Astrocyte (in vitro differentiated cells and primary cell): ENCODE measurements at regions not wholly inside any gene's neighbourhood (a gene's known extent, or its start where the extent isn't known, plus 50 kb on each side); places are given as distances from the start of the nearest gene placed in this dataset.

Experiments
- DNase-seq: peaks from one replicate; pipeline ENCODE4 v3.0.0-alpha.2; 2010; ENCODE audit warnings: low read depth
- FAIRE-seq: peaks from 2 replicates; lab custom pipeline; 2011; peaks lifted over from hg19 to GRCh38; lab: Jason Lieb, UNC
- H2AFZ ChIP-seq: 2 replicates; pipeline ENCODE4 v1.6.0; 2012; ENCODE audit warnings: low read depth, low read length, inconsistent platforms
- H3K27ac ChIP-seq: 2 replicates; pipeline ENCODE4 v1.5.1; 2011; ENCODE audit warnings: low read depth, low read length, inconsistent platforms
- H3K27me3 ChIP-seq: 2 replicates; pipeline ENCODE4 v1.6.0; 2011; ENCODE audit warnings: low read length, inconsistent platforms; ENCODE audit not compliant: insufficient read depth
- H3K36me3 ChIP-seq: 2 replicates; pipeline ENCODE4 v1.5.1; 2011; ENCODE audit warnings: low read length, inconsistent platforms; ENCODE audit not compliant: insufficient read depth
- H3K4me1 ChIP-seq: 2 replicates; pipeline ENCODE4 v1.5.1; 2011; ENCODE audit warnings: low read length, inconsistent platforms; ENCODE audit not compliant: insufficient read depth
- H3K4me2 ChIP-seq: 2 replicates; pipeline ENCODE4 v1.6.0; 2012; ENCODE audit warnings: low read length, inconsistent platforms
- H3K4me3 ChIP-seq: 2 replicates; pipeline ENCODE4 v1.5.1; 2011; ENCODE audit warnings: low read depth, mild to moderate bottlenecking, low read length, inconsistent platforms; ENCODE audit not compliant: insufficient read depth
- H3K79me2 ChIP-seq: 2 replicates; pipeline ENCODE4 v1.6.0; 2012; ENCODE audit warnings: mild to moderate bottlenecking, low read length, inconsistent platforms; ENCODE audit not compliant: insufficient read depth
- H3K9ac ChIP-seq: 2 replicates; pipeline ENCODE4 v1.6.0; 2012; ENCODE audit warnings: mild to moderate bottlenecking, low read length, inconsistent platforms
- H3K9me3 ChIP-seq: 2 replicates; pipeline ENCODE4 v1.5.1; 2012; ENCODE audit warnings: low read depth, mild to moderate bottlenecking, low read length, inconsistent platforms; ENCODE audit not compliant: insufficient read depth
- H4K20me1 ChIP-seq: 2 replicates; pipeline ENCODE4 v1.6.0; 2012; ENCODE audit warnings: low read length, inconsistent platforms; ENCODE audit not compliant: insufficient read depth
- H3K27ac Mint-ChIP-seq: one replicate; pipeline ENCODE4 v1.8.0; 2021; ENCODE audit warnings: mild to moderate bottlenecking, mixed read lengths; ENCODE audit not compliant: unreplicated experiment
- H3K27me3 Mint-ChIP-seq: one replicate; pipeline ENCODE4 v1.8.0; 2021; ENCODE audit warnings: low read depth, mixed read lengths; ENCODE audit not compliant: unreplicated experiment
- H3K36me3 Mint-ChIP-seq: one replicate; pipeline ENCODE4 v1.8.0; 2021; ENCODE audit warnings: low read depth, mixed read lengths; ENCODE audit not compliant: unreplicated experiment
- H3K4me1 Mint-ChIP-seq: one replicate; pipeline ENCODE4 v1.8.0; 2021; ENCODE audit warnings: low read depth, mixed read lengths; ENCODE audit not compliant: unreplicated experiment
- H3K4me3 Mint-ChIP-seq: one replicate; pipeline ENCODE4 v1.8.0; 2021; ENCODE audit warnings: mild to moderate bottlenecking, moderate library complexity, mixed read lengths; ENCODE audit not compliant: unreplicated experiment
- H3K9me3 Mint-ChIP-seq: one replicate; pipeline ENCODE4 v1.8.0; 2021; ENCODE audit warnings: mild to moderate bottlenecking, mixed read lengths; ENCODE audit not compliant: unreplicated experiment
- CTCF ChIP-seq: IDR thresholded peaks from 2 replicates; pipeline ENCODE4 v1.5.1; 2011; ENCODE audit warnings: low read depth, mild to moderate bottlenecking, inconsistent platforms, low read length, moderate library complexity; ENCODE audit not compliant: insufficient read depth
- EZH2 ChIP-seq: IDR thresholded peaks from 2 replicates; pipeline ENCODE4 v1.6.1; 2012; ENCODE audit warnings: mild to moderate bottlenecking, low read length, inconsistent platforms; ENCODE audit not compliant: insufficient read depth

GRCh38 chr1:5164158-5164557, 509.7 kb downstream of the AJAP1 start:
- H3K27ac Mint-ChIP-seq: no peak overlapping the region
- peaks cover 12% of the 10 kb centered on the region for H3K9me3 ChIP-seq
- no peaks in the 10 kb centered on the region for H3K79me2 ChIP-seq
- no peaks in the 10 kb centered on the region for H3K4me1 ChIP-seq
- H3K36me3 ChIP-seq: no peaks in the 10 kb centered on the region
- no peak overlapping the region for H3K4me3 Mint-ChIP-seq
- H2AFZ ChIP-seq: no peak overlapping the region
- no peak overlapping the region for H3K27ac ChIP-seq
- peaks cover 2% of the 10 kb centered on the region for H3K9me3 Mint-ChIP-seq
- TF ChIP-seq CTCF: no peak
- TF ChIP-seq EZH2: no peak
- no peak overlapping the region for H3K9ac ChIP-seq
- FAIRE-seq (no peak), DNase-seq (no peak)
- H4K20me1 ChIP-seq: no peaks in the 10 kb centered on the region
- H3K4me1 Mint-ChIP-seq: peaks cover 3% of the 10 kb centered on the region
- H3K27me3 Mint-ChIP-seq: peaks cover 16% of the 10 kb centered on the region
- H3K4me3 ChIP-seq: no peak overlapping the region
- no peak overlapping the region for H3K4me2 ChIP-seq
- H3K27me3 ChIP-seq: no peaks in the 10 kb centered on the region
- H3K36me3 Mint-ChIP-seq: no peaks in the 10 kb centered on the region

GRCh38 chr1:5161372-5161771, 507.0 kb downstream of the AJAP1 start:
- no peak overlapping the region for H3K27ac Mint-ChIP-seq
- Histone ChIP-seq H3K27ac (no peak overlapping the region), H3K4me2 (no peak overlapping the region), H3K36me3 (no peaks in the 10 kb centered on the region), H4K20me1 (no peaks in the 10 kb centered on the region), H3K4me3 (no peak overlapping the region), H3K79me2 (no peaks in the 10 kb centered on the region), H3K4me1 (no peaks in the 10 kb centered on the region), H3K9ac (no peak overlapping the region), H3K27me3 (no peaks in the 10 kb centered on the region), H2AFZ (no peak overlapping the region), H3K9me3 (peaks cover 10% of the 10 kb centered on the region)
- peaks cover 3% of the 10 kb centered on the region for H3K4me1 Mint-ChIP-seq
- DNase-seq (no peak), FAIRE-seq (no peak)
- no peak overlapping the region for H3K4me3 Mint-ChIP-seq
- H3K27me3 Mint-ChIP-seq: peaks cover 17% of the 10 kb centered on the region
- H3K36me3 Mint-ChIP-seq: no peaks in the 10 kb centered on the region
- peaks cover 6% of the 10 kb centered on the region for H3K9me3 Mint-ChIP-seq
- no peak for TF ChIP-seq EZH2
- TF ChIP-seq CTCF: no peak

- H4K20me1 ChIP-seq: no peaks in the 10 kb centered on the region
- H3K4me2 ChIP-seq: no peak overlapping the region
- no peak overlapping the region for H2AFZ ChIP-seq
- Mint-ChIP-seq H3K27me3 (peaks cover 23% of the 10 kb centered on the region), H3K27ac (no peak overlapping the region), H3K36me3 (no peaks in the 10 kb centered on the region), H3K9me3 (peaks cover 14% of the 10 kb centered on the region), H3K4me3 (no peak overlapping the region), H3K4me1 (no peaks in the 10 kb centered on the region)
- no peak overlapping the region for H3K4me3 ChIP-seq
- H3K27ac ChIP-seq: no peak overlapping the region
- no peak overlapping the region for H3K9ac ChIP-seq
- H3K27me3 ChIP-seq: no peaks in the 10 kb centered on the region
- no peaks in the 10 kb centered on the region for H3K79me2 ChIP-seq
- H3K4me1 ChIP-seq: no peaks in the 10 kb centered on the region
- DNase-seq: no peak
- peaks cover 6% of the 10 kb centered on the region for H3K9me3 ChIP-seq
- TF ChIP-seq CTCF (no peak), EZH2 (no peak)
- no peaks in the 10 kb centered on the region for H3K36me3 ChIP-seq
- no peak for FAIRE-seq
Observed at GRCh38 chr1:5157175-5157574, 502.8 kb downstream of the AJAP1 start.
